HG03103 (cell line): ENCODE measurements at regions not wholly inside any gene's neighbourhood (a gene's known extent, or its start where the extent isn't known, plus 50 kb on each side); places are given as distances from the start of the nearest gene placed in this dataset.
"Not testable (repeated sequence)": the region's sequence is repeated elsewhere in the genome, so short reads cannot be mapped to it uniquely, and the experiment has no call there.

ENCODE experiments used
- ATAC-seq: cut with Tn5 transposase; IDR thresholded peaks from one replicate; pipeline ENCODE4 v1.9.1; 2021; ENCODE audit warnings: low read depth; ENCODE audit not compliant: unreplicated experiment

DNA sequence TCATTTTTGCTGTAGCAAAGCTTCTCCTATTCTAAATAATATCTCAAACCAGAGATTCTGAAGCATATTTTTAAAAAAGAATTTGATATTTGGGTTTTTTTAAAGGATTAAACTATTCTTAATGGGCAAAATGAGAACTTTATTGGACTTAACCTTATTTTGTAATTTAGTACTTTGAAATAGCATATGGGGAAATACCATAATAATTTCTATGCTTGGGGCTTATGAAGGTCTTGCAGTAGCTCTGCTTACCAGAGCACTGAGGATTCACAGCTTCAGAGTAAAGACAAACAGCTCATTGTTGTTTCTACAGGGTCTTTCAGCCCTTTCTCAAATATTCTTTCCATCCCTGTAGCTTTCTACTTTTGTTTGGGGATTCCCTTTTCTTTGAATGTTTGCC, 111.2 kb upstream of the ZNF648 start:
- ATAC-seq, result no peak

DNA sequence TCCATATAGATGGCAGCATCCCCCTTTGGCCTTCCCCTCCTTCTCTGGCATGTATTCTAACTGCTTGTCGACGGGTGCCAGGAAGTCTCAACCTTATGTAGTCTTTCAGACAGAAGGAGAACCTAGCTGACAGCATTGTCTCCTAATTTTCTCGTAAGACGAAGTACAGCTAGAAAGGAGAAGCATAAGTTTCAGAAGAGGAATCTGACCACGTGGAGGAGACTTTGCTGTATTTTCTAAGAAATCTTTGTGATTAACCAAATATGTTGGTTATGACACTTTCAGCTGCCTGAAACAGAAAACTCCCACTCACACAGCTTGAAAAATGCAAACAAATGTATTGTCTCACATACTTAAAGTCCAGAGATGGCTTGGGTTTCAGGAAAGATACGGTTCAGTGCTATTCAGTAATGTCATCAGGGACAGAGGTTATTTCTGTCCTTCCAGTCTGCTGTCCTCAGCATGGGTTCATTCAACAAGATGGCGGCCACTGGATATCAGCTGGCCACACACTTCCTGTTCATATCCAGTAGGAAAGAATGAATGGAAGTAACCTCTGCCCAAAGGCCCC, 109.5 kb upstream of the ZNF648 start:
- no peak for ATAC-seq

DNA sequence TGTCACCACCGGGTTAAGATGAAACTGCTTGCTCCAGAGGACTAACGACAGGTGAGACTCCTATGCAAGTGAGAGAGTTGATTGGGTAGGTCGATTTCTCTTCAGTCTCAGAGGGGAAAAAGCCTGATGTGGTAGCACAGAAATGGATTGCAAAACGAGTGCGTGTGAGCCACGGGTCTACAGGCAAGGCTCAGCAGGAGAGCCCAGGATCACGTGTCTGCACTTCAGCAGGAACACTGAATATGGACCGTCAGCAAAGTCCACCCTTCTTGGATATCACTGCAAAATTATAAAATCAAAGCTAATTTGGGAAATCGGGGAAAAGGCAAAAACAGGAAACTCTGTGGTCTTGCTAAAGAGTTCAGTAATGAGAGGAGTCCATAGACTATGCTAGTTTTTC, 107.7 kb upstream of the ZNF648 start:
- no peak for ATAC-seq

DNA sequence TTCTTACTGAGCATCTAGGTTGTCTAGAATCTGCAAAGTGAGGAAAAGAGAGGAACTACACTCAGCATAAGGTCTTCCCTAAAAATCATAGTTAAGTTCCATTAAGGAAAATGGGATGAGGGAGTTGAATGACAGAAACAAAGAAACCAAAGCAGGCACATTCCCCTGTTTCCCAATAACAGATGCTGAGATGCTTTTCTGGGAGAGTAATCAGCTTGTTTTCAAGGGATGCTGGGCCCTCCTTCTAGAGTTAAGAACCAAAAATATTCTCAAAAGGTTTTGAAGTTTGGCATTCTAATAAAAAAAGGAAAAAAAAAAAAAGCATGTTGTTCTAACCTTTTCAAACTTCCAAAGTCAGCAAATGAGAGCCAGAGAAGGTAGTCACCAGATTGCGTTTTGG, 105.2 kb upstream of the ZNF648 start:
- no peak for ATAC-seq

DNA sequence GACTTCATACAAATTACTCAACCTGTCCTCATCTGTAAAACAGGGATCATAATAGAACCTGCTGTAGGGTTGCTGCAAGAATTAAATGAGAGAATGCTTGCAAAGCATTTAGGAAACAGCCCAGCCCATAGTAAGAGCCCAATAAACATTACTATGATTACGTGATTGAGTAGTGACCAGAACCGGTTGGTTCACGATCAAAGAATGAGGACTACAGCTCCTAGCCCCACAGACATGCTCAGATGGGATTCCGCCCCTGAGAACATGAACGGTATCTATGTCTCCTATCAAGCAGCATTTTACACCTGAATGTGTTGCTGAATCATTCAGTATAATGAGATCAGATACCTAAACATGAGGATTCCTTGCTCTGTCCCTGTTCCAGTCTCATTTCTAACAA, 104.8 kb upstream of the ZNF648 start:
- ATAC-seq, result no peak

DNA sequence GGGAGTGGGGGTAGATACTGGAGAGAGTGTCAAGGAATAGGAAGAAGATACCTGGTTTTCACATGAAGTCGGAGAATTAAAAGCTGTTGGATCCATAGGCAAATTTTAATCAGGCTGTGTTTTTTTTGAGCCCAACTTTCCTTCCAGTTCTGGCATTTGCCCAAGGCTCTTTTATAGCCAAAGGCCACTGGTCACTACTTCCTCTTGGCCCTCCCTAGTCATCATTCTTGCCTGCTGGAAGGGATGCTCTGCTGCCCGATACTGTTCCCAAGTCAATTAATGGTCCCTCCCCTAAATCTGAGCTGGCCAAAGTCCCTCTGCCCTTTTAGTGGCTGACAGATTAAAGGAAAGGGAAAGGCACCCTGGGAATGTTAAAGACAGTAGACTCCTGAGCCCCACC, 102.8 kb upstream of the ZNF648 start:
- no peak for ATAC-seq

DNA sequence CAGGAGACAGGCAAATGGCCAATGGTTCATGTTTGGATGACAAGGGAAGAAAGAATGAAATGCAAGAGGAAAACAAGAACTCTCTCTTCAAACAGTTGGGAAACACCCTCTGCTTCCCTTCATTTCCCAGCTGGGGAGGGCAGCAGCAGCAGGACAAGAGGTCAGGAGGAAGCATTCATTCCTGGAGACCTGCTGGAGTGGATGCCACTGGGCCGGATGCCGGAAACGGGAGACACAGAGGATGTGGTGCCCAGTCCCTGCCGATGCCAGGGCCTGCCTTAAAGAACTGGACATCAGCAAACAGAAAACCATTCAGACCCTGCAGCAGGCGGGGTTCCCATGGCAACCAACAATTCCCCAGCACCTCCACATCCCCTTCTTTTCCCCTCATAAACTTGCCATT, 102.3 kb upstream of the ZNF648 start:
- no peak for ATAC-seq

DNA sequence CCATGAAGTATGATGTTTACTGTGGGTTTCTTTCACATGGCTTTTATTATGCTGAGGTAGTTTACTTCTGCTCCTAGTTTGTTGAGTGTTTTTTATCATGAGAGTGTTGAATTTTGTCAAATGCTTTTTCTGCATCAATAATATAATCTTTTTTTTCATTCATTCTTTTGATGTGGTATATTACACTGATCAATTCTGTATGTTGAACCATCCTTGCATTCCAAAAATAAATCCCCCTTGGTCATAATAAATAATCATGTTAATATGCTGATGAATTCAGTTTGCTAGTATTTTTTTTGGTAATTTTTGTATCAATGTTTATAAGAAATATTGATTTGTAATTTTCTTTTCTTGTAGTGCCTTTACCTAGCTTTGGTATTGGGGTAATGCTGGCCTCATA, 97.9 kb upstream of the ZNF648 start:
- no peak for ATAC-seq

DNA sequence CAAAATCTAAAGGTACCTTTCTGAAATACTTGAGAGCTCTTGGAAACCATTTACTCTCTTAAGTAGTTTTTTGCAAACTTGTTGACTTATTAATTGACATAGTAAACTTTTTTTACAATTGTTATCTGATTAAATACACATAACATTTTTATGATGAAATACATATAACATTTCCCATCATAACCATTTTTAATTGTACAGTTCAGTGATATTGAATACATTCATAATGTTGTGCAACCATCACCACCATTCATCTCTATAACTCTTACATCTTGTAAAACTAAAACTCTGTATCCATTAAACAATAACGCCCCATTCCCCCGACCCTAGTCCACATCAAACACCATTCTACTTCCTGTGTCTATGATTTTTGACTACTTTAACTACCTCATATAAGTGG, 95.7 kb upstream of the ZNF648 start:
- ATAC-seq, result no peak

DNA sequence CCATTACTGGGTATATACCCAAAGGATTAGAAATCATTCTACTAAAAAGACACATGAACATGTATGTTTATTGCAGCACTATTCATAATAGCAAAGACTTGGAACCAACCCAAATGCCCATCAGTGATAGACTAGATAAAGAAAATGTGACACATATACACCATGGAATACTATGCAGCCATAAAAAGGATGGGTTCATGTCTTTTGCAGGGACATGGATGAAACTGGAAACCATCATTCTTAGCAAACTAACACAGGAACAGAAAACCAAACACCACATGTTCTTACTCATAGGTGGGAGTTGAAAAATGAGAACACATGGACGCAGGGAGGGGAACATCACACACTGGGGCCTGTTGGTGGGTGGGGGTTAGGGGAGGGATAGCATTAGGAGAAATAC, 92.9 kb upstream of the ZNF648 start:
- ATAC-seq, result not testable (repeated sequence)

DNA sequence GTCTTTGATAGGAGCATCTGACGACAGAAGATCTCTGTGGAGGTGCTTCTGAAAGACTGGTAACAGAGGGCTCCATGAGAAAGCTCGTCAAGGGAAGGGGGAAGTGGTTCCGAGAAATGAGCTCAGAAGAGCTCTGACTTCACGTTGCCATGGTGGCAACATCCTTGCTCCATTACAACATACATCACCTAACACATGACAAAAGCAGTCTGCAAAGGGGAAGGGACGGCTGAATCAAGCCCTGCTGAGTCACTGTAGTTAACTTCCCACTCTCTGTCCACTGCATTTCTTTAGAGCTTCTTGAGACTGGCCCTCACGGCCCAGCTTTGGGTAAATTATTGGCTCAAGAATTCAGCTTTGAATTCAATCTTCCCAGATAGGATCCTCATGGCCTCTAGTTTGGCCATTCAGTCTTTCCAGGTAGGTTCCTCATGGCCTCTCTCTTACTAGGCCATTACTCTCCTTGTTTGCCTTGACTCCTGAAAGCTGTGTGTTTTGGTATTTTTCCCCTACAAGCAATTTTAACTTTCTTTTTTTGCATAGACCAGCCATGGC, 88.0 kb upstream of the ZNF648 start:
- ATAC-seq, result no peak

DNA sequence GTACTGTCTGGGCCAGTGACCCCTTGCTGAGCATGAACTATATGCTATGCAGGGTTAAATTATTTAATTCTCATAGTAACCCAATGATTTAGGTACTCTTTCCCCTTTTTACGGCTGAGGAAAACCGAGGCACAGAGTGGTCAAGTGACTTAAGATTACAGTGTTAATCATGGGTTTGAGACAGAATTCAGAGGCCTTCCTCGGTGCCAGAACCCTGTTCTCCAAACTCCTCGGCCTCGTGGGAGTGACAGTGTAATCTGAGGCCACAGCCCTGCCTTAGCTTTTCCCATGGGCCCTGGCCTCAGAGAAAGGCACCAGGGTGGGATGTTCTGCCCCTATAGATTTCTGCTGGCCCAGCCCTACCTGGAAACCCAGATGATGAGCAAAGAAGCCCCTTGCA, 86.4 kb upstream of the ZNF648 start:
- no peak for ATAC-seq

DNA sequence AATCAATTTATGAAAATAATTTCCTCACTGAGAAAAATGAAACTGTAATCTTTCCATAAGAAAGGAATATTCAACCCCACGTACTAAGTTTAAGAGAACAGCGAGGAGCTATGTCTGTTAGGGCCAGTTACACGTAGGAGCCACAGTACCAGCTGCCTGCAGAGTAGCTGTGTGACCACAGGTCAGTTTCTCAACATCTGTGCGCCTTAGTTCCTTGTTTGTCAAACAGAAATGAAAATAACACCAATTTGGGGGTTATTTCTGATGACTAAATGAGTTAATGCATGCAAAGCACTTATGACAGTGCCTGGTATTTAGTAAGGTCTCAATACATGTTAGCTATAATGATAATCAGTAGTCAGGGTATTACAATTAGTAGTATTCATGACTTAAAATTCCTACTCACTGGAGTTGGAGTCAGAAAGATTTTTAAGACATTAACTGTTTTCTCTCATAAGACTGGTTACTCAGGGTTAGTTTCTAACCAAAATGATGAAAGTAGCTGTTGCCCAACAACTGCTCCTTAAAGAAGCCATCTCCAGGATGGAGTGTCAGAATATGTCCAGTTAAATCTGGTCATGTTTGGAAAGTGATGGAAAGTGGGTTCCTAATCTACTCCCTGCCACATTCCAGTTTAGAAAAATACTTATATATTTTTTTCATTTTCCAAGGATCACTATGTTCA, 85.8 kb upstream of the ZNF648 start:
- peak; percentile 81 for ATAC-seq

DNA sequence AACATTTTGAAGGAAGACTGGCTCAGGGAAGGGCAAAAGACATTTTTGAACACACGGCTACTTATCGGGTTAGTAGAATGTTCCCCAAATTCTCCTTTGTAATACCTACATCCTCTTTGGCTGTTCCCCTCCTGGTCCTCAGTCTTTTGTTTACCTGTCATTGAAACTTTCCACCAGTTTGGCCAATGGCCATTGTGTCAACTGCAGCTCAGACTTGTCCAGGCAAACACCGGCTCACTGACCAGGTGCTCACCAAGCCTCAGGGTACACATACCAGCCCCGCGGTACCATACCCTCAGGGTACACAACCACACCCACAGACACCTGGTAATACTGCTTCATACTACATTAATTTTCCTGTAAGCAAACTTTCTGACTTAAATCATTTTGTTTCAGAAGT, 84.8 kb upstream of the ZNF648 start:
- no peak for ATAC-seq

DNA sequence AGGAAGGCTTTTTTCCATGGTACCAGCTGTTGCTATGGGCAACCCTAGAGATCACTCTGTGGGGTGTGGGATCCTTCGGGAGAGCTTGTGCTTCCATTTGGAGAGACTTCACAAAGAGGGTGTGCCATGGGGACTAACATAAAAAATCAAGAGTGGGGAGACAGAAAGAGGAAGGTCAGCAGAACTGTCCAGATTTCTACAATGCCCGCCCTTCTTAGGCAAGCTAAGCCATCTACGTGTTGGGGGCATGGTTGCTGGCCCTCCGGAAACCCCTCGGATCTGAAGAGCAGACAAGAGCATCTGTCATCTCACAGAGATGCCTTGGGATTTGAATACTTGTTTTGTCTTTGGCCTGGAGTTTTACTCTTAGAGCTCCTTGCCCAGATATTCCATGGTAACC, 83.9 kb upstream of the ZNF648 start:
- ATAC-seq, result no peak

DNA sequence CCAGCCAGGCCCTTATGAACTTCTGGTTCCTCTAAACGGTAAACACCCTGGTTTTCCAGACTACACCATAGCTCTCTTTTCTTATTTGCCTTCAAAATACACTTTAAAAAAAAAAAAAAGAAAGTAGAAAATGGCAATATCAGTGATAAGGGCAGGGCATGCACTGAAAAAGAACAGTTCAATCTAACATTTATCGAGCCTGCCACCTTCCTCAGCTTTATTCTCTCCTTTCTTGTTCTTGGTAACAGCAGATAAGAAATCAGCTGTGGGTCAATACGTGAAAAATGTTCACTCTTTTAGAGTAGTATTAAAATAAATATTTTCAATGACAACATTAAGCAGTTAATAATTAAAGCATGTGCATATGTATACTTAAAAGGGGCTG, 83.1 kb upstream of the ZNF648 start:
- no peak for ATAC-seq

DNA sequence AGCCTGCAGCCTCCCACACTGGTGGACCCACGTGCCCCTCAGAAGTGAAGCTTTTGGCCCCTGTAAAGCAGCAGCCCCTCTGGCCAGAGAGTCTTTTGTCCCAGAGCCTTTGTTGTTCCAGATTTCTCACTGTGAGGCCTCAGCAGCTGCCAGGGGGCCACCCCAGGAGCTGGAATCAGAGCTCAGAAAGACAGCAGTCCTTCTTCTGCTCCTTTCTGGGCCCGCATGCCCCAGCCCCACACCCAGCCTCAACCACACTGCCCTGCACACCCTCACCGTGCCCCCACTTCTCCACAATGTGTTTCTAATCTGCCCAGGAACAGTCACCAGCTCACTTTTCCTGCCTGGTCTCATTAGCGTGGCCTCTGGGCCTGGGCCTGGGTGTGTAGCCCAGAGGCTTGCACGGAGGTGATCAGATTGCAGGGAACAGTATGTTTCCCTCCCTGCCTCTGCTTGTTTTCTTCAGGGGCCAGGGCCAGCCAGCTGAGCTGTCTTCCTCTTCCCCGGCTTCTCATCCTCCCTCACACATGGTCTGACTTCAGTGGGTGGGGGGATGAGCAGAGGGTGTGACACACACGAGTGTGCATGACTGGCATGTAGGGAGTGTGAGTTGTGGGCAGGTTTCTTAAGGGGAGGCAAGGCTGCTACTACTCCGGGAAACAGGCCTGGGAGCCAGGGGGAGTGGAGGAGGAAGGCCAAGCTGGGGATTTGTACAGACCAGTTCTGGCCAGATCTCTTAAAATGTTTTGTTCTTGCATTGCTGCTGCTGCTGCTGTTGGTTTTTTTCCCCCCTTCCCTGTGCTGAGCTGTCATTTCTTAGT, 82.5 kb upstream of the ZNF648 start:
- no peak for ATAC-seq

DNA sequence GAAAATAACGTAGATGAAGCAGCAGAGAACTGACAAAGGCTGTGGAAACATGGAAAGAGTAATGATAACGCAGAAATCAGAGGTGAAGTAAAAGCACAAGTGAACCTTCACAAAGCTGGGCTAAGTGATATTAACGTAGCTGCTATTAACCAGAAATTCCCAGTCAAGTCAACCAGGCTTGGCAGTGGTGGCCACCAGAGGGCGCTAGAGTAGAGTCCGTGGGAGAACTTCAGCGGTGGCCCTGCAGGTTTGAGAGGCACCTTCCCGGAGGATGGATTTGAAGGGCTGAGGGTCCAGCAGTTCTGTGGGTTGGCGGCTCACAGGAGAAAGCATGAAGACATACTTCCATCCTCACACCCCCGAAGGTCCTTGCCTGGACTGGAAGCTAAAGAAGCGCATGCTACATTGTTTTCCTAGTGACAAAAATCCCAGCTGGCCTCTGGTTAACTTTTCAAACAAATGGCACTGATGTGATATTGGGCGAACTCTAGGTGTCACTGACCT, 81.7 kb upstream of the ZNF648 start:
- no peak for ATAC-seq

DNA sequence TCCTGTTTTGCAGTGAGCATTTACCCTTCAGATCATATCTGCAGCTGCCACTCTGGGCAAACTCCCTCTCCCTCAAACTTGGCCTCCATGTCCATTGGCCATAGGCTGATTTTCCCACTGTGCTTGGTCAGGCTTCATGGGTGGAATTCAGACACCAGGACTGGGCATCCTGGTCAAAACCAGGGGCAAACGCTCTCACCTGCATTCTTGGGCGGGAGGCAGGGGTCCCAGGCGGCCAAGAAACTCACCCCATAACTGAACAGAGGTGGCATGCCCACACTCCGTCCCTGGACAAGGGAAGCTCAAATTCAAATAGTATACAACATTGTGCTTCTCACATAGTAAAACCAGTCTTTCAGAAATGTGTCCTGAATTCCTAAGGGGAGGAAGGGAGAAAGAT, 81.1 kb upstream of the ZNF648 start:
- ATAC-seq, result no peak

DNA sequence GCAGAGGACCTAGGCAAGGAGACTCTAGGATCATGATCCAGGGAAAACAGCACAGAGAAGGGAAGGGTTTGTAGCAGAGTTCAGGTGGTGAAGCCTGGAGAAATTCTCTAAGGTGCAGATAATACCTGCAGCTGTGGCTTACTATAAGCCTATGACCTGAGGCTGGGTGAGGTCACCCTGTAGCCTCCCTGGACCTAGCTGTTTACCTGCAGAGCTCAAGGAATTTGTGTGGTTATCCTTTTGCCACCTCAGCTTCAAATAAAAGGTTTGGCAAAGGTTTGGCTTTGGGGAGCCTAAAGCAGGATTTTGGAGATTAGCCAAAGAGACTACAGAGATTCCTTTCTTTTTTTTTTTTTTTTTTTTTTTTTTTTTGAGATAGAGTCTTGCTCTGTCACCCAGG, 79.5 kb upstream of the ZNF648 start:
- ATAC-seq, result no peak

DNA sequence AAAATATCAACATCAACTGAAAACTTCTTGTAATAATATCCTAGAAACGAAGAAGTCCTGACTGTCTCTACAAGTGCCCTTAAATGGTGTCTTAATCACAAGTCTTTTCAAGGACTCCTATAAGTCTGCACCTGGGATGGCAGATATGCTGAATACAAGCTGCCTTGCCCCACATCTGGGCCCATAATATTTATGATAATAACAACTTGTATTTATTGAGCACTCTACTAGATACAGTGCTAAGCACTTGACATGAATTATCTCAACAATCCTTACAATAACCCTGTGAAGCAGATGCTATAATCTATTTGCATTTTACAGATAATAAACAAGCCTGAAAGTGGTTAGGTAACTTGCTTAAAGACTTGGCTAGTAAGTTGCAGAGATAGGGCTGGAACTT, 78.0 kb upstream of the ZNF648 start:
- ATAC-seq, result no peak

DNA sequence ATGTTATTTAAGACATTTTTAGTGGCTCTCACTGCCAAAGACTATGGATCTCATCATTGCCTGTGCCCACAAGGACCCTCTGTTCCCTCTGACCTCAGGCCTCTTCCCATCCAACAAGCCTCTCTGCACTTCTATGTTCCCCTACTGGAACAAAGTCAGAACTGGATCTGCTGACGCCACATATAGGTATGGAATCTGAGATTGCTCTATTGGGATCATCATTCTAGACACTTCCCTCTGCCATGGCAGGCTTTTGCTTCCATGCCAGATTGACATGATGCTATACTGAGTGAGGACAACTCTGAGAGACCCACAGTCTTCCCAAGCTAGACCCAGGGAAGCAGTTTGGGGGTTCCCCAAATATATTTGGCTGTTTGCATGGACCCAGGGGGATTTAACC, 76.0 kb upstream of the ZNF648 start:
- no peak for ATAC-seq
